Tongue (tissue), 1 donor: ENCODE measurements at regions not wholly inside any gene's neighbourhood (a gene's known extent, or its start where the extent isn't known, plus 50 kb on each side); places are given as distances from the start of the nearest gene placed in this dataset.
A peak's percentile ranks its signal among the peaks of the same experiment; 100 is the strongest.

Source experiments
- DNase-seq: peaks from one replicate; pipeline ENCODE4 v3.0.0-alpha.2; 2015

DNA sequence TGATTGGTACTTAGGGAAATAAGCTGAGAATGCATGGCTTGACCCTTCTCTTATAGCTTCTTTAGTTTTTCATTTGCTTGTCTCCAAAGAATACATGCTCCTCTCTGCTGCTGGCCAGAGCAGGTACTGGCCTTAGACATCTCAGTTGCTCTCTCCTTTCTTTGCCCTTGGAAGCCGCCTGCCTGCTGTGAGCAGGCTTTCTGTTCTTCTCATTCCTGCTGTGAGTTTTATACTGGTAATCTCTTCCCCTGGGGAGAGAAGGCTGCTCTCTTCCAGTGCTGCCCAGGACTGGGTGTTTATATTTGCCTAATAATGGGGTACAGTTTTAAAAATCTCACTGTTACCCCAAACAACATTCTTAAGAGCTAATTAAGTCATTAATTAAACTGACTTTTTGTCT is 323.5 kb upstream of the LRRC7 start:
- no peak for DNase-seq

GRCh38 chr1:69246109-69246508 is 321.6 kb upstream of the LRRC7 start:
- peak; percentile 2 for DNase-seq

- DNase-seq, result peak; percentile 22
These were observed 321.0 kb upstream of the LRRC7 start for GRCh38 chr1:69246710-69247109.

- DNase-seq, result no peak
These were observed 315.0 kb upstream of the LRRC7 start for GRCh38 chr1:69252696-69253095.

DNA sequence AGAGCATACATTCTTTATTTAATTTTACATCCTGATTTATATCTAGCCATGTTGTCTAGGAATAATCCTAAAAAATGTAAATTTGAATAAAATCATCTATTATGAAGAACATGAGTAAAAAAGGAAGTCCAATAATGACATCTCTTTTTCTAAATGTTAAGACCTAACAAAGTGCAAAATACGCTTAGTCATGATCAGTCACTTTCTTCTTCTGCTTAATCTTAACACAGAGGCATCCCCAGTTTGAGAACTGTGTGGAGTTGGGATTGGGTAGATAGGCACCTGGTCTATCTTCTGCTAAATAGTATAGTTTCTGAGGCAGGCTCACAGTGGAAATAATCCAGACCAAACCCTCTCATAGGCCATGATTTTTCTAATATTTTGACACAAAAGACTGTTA is 311.7 kb upstream of the LRRC7 start:
- DNase-seq, result no peak

- no peak for DNase-seq
These were observed 308.9 kb upstream of the LRRC7 start for GRCh38 chr1:69258842-69259241.

GRCh38 chr1:69263921-69264391 is 303.8 kb upstream of the LRRC7 start:
- peak; percentile 12 for DNase-seq

DNA sequence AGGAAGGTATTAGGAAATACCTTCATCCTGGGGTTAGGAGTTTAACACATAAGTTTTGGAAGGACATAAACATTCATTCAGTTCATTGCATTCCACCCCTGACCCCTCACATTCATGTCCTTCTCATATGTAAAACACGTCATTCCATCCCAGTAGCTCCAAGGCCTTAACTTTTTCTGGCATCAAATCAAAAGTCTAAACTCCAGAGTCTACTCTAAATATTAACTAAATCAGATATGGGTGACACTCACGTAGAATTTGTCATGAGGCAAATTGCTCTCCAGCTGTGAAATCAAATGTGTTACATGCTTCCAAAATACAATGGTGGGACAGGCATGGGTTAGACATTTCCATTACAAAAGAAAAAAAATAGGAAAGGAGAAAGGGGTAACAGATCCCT is 298.2 kb upstream of the LRRC7 start:
- no peak for DNase-seq

- no peak for DNase-seq
These were observed 296.1 kb upstream of the LRRC7 start for GRCh38 chr1:69271587-69272125.

- no peak for DNase-seq
These were observed 295.0 kb upstream of the LRRC7 start for GRCh38 chr1:69272684-69273083.

GRCh38 chr1:69278923-69279322 is 288.8 kb upstream of the LRRC7 start:
- no peak for DNase-seq

- DNase-seq, result no peak
These were observed 284.2 kb upstream of the LRRC7 start for GRCh38 chr1:69283516-69283915.

- no peak for DNase-seq
These were observed 283.2 kb upstream of the LRRC7 start for GRCh38 chr1:69284508-69284907.

GRCh38 chr1:69288416-69288815 is 279.3 kb upstream of the LRRC7 start:
- no peak for DNase-seq

DNA sequence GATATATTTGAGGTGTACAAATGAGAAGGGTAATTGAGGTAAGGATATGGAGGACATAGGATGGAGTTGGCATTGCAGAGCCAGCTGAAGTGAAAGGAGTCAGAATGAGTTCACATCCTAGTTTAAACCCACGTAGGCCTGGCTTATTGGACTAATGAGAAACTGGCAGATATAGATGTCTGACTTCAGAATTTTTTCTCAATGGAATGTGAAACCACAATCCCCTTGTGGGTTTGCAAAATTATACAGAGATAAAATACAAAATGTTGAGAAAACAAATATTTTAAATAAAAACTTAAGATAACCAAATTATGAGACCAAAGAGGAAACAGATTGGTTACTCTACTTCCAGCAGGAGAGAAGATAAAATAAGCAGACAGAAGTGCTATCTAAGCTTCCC is 277.4 kb upstream of the LRRC7 start:
- no peak for DNase-seq

GRCh38 chr1:69291541-69291940 is 276.2 kb upstream of the LRRC7 start:
- DNase-seq, result no peak

DNA sequence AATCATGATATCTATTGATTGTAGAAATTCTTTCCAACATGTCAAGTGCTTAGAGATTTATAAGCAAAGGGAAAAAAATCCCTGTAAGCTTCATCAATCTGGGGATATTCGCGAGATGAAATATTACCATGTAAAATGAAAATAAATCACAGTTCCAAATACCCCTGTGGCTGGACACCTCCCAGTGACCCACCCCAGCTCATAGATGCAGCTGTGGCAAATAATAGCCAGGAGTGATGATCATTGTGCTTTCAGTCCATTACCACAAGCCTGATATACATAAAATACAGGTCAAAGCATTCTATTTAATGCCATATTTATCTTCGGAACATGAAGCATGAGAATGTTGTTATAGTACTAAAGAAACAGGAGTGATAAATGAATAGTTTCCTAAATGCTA is 274.9 kb upstream of the LRRC7 start:
- DNase-seq, result no peak

- DNase-seq, result peak; percentile 37
These were observed 273.6 kb upstream of the LRRC7 start for GRCh38 chr1:69294171-69294570.

- peak; percentile 5 for DNase-seq
These were observed 272.5 kb upstream of the LRRC7 start for GRCh38 chr1:69295265-69295664.

DNA sequence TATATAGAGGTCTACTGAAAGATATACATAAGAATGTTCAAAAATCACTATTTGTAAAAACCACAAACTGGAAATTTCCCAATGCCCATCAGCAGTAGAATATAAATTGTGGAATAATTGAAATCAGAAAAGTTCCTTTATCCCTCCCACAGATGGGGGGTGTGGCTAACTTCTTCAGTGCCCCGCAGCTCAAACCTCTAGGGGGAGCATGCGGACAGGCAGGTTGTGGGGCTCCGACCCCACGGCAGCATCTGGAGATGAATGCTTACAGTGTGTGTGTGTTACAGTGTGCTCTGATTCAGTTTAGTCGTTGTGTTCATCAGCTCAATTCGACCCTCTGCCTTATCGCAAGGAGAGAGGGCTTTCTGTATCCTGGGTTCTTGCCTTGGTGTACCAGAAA is 262.1 kb upstream of the LRRC7 start:
- DNase-seq, result no peak

DNA sequence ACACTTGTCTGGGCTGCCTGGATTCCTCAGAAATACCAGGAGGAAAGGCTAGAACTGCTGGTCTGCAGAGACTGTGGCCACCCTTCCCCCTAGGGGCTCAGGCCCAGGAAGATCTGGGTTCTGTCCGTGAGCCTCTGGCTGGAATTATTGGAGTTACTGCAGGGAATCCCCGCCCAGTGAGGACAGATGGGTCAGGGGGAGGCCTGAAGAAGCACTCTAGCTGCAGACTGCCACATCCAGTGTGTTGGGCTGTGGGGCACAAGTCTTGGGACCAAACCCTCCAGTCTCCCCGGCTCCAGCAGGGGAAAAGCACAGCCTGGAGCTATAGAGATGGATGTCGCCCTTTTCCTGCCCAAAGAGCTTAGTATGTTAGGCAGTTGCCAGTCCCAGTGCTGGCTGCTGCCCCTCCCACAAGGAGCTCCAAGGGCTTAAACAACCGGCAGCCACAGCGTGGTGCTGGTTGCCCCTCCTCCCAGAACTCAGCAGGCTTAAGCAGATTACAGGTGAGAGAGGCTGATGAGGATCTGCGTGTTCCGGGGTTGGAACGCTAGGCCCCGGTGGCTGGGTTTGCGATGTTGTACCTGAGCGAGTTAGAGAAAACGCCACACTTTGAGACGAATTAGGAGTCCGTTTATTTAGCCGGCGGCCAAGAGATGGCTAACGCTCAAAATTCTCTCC is 255.5 kb upstream of the LRRC7 start:
- DNase-seq, result no peak

- DNase-seq, result no peak
These were observed 254.6 kb upstream of the LRRC7 start for GRCh38 chr1:69313118-69313517.

DNA sequence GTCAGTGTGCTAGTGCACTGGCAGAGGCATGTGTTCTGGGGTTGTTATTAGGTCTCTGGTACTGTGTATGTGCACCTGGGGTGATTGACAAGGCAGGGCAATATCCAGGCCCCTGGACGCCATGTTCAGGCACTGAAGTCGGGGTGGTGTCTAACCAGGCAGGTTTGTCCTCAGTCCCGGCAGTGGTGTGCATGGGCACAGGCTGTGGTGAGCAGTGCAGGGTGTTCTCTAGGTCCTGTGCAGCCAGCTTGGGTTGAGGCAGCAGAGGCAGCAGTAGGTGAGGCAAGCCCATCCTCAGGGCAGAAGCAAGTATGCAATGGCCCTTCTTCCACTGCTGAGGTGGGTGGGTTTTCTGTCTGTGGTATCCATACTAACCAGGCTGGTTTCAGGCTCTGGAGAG is 252.3 kb upstream of the LRRC7 start:
- no peak for DNase-seq

GRCh38 chr1:69315823-69316222 is 251.9 kb upstream of the LRRC7 start:
- DNase-seq, result no peak

DNA sequence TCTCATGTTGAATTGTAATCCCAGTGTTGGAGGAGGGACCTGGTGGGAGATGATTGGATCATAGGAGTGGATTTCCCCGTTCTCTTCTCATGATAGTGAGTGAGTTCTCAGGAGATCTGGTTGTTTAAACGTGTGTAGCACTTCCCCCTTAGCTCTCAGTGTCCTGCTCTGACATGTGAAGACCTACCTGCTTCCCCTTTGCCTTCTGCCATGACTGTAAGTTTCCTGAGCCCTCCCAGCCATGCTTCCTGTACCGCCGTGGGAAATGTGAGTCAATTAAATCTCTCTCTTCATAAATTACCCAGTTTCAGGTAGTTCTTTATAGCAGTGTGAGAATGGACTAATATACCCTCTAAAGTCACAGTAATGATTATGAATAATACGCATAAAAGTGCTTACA is 248.4 kb upstream of the LRRC7 start:
- no peak for DNase-seq
